HG03378 (cell line): ENCODE measurements at regions not wholly inside any gene's neighbourhood (a gene's known extent, or its start where the extent isn't known, plus 50 kb on each side); places are given as distances from the start of the nearest gene placed in this dataset.
"Not testable (repeated sequence)": the region's sequence is repeated elsewhere in the genome, so short reads cannot be mapped to it uniquely, and the experiment has no call there.

Experiments used
- ATAC-seq: cut with Tn5 transposase; IDR thresholded peaks from one replicate; pipeline ENCODE4 v1.9.1; 2021; ENCODE audit warnings: mild to moderate bottlenecking, moderate library complexity; ENCODE audit not compliant: unreplicated experiment

DNA sequence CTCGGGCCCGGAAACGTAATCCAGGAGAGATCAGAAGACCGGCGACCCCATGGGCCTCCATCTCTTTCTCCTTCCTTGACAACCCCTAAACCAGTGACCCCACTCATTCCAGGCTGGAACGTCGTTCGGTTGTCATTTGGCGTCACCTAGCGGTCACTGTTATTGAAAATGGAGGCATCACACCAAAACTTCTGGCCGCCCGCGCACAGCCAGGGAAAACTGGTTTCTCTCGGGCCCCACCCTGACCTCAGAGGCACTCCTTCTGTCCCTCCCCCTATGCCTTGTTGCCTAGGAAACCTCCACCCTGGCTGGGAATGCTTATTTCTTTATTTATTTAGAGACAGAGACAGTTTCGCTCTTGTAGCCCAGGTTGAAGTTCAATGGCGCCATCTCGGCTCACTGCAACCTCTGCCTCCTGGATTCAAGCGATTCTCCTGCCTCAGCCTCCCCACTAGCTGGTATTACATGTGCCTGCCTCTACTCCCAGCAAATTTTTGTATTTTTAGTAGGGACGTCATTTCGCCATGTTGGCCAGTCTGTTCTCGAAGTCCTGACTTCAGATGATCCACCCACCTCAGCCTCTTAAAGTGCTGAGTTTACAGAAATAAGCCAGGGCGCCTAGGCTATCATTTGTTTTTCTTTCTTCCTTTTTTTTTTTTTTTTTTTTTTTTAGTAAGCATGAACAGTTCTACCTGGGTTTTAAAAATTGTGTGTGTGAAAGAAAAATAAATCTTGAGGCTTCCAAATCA lies 2144.1 kb upstream of the TPTE start:
- peak; percentile 64 for ATAC-seq

DNA sequence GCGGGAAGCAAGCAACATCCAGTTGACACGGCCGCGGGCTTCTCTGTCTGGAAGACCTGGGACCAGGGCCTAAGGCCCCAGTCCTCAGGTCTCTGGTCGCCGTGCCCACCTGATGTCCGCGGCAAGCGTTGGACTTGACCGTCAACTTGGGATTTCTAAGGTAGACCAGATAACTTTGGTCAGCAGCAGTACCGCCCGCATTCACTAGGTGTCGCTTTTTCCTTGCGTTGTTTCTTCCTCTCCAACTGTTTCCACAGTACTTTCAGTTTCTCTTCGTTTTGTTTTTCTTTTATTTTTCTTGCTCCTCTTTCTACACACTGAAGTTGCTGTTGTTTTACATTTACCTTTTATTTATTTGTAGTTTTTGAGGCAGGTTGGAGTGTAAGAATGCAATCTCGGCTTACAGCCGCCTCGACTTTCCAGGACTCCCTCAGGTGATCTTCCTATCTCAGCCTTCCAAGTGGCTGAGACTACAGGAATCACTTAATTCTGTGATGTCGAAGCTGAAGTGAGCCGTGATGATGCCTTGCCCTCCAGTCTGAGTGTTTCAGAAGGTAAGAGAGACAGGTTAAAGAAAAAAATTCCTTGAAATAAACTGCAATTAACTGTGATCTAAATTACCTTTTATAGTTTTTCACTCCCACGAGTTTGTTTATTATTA lies 2140.8 kb upstream of the TPTE start:
- peak; percentile 64 for ATAC-seq

DNA sequence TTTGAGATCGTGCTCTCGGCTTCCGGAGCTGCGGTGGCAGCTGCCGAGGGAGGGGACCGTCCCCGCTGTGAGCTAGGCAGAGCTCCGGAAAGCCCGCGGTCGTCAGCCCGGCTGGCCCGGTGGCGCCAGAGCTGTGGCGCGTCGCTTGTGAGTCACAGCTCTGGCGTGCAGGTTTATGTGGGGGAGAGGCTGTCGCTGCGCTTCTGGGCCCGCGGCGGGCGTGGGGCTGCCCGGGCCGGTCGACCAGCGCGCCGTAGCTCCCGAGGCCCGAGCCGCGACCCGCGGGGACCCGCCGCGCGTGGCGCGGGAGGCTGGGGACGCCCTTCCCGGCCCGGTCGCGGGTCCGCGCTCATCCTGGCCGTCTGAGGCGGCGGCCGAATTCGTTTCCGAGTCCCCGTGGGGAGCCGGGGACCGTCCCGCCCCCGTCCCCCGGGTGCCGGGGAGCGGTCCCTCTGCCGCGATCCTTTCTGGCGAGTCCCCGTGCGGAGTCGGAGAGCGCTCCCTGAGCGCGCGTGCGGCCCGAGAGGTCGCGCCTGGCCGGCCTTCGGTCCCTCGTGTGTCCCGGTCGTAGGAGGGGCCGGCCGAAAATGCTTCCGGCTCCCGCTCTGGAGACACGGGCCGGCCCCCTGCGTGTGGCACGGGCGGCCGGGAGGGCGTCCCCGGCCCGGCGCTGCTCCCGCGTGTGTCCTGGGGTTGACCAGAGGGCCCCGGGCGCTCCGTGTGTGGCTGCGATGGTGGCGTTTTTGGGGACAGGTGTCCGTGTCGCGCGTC lies 2133.0 kb upstream of the TPTE start:
- ATAC-seq = not testable (repeated sequence)

- not testable (repeated sequence) for ATAC-seq
Measured at GRCh38 chr21:8388940-8389238, 2132.5 kb upstream of the TPTE start.

DNA sequence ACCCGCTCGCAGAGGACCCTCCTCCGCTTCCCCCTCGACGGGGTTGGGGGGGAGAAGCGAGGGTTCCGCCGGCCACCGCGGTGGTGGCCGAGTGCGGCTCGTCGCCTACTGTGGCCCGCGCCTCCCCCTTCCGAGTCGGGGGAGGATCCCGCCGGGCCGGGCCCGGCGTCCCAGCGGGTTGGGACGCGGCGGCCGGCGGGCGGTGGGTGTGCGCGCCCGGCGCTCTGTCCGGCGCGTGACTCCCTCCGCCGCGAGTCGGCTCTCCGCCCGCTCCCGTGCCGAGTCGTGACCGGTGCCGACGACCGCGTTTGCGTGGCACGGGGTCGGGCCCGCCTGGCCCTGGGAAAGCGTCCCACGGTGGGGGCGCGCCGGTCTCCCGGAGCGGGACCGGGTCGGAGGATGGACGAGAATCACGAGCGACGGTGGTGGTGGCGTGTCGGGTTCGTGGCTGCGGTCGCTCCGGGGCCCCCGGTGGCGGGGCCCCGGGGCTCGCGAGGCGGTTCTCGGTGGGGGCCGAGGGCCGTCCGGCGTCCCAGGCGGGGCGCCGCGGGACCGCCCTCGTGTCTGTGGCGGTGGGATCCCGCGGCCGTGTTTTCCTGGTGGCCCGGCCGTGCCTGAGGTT lies 2130.7 kb upstream of the TPTE start:
- not testable (repeated sequence) for ATAC-seq

DNA sequence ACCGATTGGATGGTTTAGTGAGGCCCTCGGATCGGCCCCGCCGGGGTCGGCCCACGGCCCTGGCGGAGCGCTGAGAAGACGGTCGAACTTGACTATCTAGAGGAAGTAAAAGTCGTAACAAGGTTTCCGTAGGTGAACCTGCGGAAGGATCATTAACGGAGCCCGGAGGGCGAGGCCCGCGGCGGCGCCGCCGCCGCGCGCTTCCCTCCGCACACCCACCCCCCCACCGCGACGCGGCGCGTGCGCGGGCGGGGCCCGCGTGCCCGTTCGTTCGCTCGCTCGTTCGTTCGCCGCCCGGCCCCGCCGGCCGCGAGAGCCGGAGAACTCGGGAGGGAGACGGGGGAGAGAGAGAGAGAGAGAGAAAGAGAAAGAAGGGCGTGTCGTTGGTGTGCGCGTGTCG lies 2127.0 kb upstream of the TPTE start:
- ATAC-seq = not testable (repeated sequence)

GRCh38 chr21:8395992-8396391 lies 2125.4 kb upstream of the TPTE start:
- not testable (repeated sequence) for ATAC-seq

DNA sequence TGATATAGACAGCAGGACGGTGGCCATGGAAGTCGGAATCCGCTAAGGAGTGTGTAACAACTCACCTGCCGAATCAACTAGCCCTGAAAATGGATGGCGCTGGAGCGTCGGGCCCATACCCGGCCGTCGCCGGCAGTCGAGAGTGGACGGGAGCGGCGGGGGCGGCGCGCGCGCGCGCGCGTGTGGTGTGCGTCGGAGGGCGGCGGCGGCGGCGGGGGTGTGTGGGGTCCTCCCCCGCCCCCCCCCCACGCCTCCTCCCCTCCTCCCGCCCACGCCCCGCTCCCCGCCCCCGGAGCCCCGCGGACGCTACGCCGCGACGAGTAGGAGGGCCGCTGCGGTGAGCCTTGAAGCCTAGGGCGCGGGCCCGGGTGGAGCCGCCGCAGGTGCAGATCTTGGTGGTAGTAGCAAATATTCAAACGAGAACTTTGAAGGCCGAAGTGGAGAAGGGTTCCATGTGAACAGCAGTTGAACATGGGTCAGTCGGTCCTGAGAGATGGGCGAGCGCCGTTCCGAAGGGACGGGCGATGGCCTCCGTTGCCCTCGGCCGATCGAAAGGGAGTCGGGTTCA lies 2122.4 kb upstream of the TPTE start:
- not testable (repeated sequence) for ATAC-seq

DNA sequence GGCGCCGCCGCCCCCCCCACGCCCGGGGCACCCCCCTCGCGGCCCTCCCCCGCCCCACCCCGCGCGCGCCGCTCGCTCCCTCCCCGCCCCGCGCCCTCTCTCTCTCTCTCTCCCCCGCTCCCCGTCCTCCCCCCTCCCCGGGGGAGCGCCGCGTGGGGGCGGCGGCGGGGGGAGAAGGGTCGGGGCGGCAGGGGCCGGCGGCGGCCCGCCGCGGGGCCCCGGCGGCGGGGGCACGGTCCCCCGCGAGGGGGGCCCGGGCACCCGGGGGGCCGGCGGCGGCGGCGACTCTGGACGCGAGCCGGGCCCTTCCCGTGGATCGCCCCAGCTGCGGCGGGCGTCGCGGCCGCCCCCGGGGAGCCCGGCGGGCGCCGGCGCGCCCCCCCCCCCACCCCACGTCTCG lies 2121.5 kb upstream of the TPTE start:
- ATAC-seq = not testable (repeated sequence)

DNA sequence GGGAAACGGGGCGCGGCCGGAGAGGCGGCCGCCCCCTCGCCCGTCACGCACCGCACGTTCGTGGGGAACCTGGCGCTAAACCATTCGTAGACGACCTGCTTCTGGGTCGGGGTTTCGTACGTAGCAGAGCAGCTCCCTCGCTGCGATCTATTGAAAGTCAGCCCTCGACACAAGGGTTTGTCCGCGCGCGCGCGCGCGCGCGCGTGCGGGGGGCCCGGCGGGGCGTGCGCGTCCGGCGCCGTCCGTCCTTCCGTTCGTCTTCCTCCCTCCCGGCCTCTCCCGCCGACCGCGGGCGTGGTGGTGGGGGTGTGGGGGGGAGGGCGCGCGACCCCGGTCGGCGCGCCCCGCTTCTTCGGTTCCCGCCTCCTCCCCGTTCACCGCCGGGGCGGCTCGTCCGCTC lies 2119.6 kb upstream of the TPTE start:
- not testable (repeated sequence) for ATAC-seq

DNA sequence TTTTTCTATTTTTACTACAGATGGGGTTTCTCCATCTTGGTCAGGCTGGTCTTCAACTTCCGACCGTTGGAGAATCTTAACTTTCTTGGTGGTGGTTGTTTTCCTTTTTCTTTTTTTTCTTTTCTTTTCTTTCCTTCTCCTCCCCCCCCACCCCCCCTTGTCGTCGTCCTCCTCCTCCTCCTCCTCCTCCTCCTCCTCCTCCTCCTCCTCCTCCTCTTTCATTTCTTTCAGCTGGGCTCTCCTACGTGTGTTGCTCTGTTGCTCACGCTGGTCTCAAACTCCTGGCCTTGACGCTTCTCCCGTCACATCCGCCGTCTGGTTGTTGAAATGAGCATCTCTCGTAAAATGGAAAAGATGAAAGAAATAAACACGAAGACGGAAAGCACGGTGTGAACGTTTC lies 2115.1 kb upstream of the TPTE start:
- not testable (repeated sequence) for ATAC-seq

DNA sequence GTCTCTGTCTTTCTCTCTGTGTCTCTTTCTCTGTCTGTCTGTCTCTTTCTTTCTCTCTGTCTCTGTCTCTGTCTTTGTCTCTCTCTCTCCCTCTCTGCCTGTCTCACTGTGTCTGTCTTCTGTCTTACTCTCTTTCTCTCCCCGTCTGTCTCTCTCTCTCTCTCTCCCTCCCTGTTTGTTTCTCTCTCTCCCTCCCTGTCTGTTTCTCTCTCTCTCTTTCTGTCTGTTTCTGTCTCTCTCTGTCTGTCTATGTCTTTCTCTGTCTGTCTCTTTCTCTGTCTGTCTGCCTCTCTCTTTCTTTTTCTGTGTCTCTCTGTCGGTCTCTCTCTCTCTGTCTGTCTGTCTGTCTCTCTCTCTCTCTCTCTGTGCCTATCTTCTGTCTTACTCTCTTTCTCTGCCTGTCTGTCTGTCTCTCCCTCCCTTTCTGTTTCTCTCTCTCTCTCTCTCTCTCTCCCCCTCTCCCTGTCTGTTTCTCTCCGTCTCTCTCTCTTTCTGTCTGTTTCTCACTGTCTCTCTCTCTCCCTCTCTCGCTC lies 2110.2 kb upstream of the TPTE start:
- not testable (repeated sequence) for ATAC-seq

GRCh38 chr21:8419925-8420560 lies 2101.3 kb upstream of the TPTE start:
- peak; percentile 83 for ATAC-seq

- peak; percentile 59 for ATAC-seq
Measured at GRCh38 chr21:8427790-8428667, 2093.4 kb upstream of the TPTE start.

DNA sequence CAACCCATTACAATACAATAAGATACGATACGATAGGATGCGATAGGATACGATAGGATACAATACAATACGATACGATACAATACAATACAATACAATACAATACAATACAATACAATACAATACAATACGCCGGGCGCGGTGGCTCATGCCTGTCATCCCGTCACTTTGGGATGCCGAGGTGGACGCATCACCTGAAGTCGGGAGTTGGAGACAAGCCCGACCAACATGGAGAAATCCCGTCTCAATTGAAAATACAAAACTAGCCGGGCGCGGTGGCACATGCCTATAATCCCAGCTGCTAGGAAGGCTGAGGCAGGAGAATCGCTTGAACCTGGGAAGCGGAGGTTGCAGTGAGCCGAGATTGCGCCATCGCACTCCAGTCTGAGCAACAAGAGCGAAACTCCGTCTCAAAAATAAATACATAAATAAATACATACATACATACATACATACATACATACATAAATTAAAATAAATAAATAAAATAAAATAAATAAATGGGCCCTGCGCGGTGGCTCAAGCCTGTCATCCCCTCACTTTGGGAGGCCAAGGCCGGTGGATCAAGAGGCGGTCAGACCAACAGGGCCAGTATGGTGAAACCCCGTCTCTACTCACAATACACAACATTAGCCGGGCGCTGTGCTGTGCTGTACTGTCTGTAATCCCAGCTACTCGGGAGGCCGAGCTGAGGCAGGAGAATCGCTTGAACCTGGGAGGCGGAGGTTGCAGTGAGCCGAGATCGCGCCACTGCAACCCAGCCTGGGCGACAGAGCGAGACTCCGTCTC lies 2092.5 kb upstream of the TPTE start:
- peak; percentile 76 for ATAC-seq

DNA sequence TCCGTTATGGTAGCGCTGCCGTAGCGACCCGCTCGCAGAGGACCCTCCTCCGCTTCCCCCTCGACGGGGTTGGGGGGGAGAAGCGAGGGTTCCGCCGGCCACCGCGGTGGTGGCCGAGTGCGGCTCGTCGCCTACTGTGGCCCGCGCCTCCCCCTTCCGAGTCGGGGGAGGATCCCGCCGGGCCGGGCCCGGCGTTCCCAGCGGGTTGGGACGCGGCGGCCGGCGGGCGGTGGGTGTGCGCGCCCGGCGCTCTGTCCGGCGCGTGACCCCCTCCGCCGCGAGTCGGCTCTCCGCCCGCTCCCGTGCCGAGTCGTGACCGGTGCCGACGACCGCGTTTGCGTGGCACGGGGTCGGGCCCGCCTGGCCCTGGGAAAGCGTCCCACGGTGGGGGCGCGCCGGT lies 2086.7 kb upstream of the TPTE start:
- ATAC-seq = not testable (repeated sequence)

- not testable (repeated sequence) for ATAC-seq
Measured at GRCh38 chr21:8443093-8443492, 2078.3 kb upstream of the TPTE start.

DNA sequence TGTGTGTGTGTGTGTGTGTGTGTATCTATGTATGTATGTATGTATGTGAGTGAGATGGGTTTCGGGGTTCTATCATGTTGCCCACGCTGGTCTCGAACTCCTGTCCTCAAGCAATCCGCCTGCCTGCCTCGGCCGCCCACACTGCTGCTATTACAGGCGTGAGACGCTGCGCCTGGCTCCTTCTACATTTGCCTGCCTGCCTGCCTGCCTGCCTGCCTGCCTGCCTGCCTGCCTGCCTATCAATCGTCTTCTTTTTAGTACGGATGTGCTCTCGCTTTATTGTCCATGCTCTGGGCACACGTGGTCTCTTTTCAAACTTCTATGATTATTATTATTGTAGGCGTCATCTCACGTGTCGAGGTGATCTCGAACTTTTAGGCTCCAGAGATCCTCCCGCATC lies 2071.6 kb upstream of the TPTE start:
- not testable (repeated sequence) for ATAC-seq
